Activated naive CD4-positive, alpha-beta T cell (primary cell): ENCODE measurements at regions not wholly inside any gene's neighbourhood (a gene's known extent, or its start where the extent isn't known, plus 50 kb on each side); places are given as distances from the start of the nearest gene placed in this dataset.
"Not testable (repeated sequence)": the region's sequence is repeated elsewhere in the genome, so short reads cannot be mapped to it uniquely, and the experiment has no call there.

ENCODE experiments used
- DNase-seq, 4 experiments: peaks; one replicate each; lab custom pipeline; 2025; lab: John Stamatoyannopoulos, UW

DNA sequence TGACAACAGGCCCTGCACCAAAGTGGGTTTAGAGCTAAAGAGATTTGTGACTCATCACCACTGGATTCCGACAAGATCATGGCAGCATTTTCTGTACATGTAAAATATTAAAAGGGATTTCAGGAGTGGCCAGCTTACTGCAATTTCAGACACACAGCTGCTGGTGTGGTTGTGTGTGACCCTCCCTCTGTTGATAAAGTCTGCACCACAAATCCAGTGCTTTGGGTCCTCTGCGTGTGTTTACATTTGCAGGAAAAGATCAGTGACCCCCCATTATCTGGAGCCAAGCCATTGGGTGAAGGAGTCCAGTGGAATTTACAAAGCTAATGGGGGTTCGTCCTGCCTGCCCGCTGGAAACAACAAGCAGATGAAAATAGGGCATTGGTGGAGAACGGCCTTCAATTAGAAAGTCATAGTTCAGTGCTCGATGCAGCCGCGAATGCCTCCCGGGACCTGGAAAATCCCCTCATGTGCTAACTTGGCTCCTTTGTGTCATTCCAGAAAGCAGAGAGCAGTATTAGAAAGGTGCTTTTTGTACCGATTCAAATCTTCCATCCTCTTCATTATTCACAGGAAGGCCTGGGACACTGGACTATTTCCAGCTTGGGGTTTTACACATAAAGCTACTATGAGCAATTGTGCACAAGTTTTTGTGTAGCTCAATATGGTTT, 188.5 kb upstream of the TMEM132C start:
- DNase-seq, result no peak

DNA sequence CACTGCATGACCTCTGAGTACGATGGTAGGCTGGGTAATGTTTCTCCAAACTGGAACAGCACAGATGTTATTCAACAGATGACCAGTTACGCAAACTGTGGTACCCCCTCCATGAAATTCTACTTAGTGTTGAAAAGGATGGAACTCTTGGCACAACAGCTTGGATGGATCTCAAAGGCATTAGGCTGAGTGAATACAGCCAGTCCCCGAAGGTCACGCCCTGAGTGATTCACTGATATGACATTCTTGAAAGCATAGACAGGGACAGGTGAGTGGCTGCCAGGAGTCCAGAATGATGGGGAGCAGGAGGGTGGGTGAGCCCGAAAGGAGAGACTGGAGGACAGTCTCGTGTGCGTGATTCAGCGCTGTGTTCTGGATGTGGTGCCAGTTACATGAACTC, 187.5 kb upstream of the TMEM132C start:
- no peak for DNase-seq

DNA sequence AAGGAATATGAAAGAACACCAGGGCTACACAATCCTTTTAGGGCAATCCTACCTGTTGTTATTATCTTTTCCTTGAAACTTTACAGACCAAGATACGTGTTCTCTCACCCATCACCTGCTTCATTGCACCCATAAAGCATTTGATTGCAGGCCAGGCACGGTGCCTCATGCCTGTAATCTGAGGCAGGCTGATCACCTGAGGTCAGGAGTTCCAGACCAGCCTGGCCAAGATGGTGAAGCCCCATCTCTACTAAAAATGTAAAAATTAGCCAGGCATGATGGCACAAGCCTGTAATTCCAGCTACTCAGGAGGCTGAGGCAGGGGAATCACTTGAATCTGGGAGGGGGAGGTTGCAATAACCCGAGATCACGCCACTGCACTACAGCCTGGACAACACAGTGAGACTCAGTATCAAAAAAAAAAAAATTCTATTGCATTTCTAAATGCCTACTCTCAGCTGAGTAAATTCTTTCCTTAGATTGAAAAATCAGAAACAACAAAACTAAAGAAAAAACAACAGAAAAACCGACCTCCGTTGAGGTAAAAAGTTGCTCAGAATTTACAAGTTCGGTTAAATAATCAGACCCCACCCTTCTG, 183.7 kb upstream of the TMEM132C start:
- no peak for DNase-seq

DNA sequence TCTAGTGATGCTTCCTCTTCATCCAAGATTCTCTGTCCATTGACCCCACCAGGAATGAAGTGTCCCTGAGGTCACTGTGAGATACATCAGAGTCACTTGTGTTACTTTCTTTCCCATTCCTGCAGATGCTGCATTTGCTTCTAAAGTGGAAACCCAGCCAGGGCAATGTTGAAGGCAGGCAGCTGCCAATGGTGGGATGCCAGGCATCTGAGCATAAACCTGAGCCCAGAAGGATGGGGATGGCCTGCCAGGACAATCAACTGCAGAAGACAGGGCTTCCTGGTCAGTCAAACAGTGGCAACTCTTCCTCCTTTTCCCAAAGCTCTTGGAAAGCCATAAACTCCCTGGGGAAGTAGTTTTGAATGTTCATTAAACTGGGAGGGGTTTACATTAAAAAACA, 178.0 kb upstream of the TMEM132C start:
- DNase-seq, result no peak

DNA sequence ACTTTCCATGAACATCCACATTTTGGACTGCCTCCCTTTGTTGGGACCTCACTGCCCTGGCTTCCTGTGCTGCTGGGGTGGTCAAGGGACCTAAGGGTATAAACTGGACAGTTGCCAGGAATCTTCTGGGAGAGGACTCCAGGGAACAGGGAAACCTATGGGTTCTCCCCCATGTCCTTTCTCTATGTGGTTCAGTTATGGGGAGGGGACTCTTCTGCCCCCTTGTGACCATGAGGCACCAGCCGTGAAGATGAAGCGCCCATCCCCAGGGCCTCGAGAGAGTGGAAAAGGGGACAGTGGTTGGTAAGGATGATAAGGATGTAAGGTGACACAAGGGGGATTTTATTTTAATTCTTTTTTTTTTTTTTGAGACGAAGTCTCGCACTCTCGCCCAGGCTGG, 177.0 kb upstream of the TMEM132C start:
- DNase-seq, result no peak

DNA sequence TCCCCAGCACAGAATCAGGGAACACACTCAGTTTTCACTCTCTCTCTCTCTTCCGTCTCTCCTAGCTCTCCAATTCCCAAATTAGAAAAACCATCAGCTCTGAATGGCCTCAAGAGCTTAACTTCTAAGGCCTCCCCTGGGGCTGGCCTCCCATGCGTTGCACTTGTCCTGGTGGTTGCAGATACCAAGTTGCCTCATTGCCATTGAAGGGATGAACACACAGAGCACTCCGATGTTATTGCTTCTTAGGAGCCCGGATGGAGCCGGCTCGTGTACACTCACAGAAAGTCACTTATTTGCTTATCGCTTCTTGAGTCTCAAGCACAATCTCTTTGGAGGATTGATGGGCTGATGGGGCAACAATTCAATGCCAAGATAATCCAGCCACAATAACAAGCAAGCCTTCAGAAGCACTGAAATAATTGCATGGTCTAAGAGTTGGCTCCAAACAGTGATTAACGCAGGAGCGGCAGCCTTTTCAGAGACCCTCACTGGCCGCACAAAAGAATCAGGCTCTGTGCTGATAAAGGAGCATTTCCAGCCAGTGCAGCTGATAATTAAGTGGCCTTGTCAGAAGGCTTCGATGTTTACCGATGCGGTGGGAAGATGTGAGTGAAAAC, 175.8 kb upstream of the TMEM132C start:
- no peak for DNase-seq

DNA sequence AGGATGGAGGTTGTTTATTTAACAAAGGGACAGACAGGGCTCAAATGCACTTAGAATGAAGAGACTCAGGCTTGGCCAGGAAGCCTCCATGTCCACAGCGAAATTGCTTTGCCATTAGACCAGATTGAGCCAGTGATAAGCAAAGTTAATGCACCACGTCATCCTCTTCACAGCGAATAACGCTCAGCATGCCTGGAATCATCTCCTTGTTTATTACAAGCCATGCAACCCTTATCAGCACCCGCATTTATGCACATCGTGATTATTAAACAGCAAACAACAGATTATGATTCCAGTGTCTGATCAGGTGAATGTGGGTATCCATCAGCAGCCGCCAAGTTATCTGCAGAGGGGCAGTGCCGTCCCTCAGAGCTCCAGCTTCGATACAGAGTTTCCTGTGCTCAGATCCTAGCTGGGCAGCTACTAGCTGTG, 175.0 kb upstream of the TMEM132C start:
- no peak for DNase-seq

DNA sequence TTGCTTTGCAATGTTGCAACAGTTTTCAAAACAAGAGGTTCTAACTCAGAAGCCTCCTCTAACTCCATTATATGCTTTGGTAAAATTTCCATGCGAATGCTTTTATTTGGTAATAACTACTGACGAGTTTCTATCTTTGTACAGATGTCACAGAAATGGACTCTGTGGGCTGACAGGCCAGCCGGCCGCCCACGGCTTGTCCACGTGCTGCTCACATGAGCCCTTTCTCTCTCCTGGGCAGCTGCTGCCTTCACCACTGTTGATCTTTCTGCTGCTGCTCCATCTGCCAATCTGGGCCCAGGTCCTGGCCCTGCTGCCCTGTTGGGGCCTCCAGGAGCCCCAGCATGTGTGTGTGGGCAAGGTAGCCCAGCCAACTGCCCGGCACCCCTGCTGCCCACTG, 168.2 kb upstream of the TMEM132C start:
- no peak for DNase-seq

DNA sequence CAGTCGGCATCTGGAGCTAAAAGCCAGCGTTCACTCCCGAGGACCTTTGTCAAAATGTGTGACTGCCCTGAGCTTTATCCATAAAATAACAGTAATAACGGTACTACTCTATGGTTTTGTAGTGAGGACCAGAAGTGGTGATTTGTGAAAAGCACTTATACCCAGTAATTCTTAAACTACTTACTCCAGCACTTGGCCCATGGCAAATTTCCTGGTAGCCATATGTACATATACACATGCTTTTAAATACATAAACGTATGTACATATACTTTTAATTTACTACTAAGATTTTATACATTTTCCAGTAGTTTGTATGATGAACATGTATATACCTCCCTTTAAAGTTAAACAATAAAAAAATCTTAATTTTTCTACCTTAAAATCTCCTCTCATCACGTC, 163.8 kb upstream of the TMEM132C start:
- DNase-seq, result no peak

DNA sequence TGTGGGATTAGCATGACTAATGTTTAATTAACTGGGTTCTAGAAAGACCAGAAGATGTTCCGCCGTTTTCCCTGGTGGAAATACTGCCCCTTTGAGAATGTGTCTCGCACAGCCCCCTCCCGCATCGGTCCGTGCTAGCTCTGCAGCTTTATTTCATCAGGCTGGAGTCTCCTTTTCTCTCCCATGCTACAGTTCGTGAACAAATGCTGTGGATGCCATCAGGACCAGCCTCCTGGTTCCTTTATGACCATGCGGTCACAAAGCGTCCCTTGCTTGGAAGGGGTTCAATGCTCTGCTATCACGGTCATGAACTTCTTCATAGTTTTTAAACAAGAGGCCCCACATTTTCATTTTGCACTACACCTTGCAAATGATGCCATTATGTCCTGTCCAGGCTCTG, 157.7 kb upstream of the TMEM132C start:
- DNase-seq, result no peak

DNA sequence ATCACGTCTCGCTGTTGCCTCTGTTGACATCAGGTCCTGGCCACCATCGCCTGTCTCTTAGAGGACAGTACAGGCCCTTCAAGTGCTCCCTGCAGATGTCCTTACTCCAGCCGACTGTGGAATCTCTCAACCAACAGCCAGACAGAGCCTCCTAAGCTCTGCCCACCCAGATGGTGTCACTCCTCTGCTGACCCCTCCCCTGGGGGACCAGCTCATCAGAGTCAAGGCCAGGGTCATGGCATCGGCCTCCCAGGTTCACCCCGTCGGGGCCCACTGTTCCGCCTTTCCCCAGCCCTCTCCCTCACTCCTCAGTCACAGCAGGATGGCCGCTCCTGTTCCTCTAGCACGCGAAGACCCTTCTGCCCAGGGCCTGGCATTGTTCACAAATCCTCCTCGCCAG, 157.3 kb upstream of the TMEM132C start:
- no peak for DNase-seq

DNA sequence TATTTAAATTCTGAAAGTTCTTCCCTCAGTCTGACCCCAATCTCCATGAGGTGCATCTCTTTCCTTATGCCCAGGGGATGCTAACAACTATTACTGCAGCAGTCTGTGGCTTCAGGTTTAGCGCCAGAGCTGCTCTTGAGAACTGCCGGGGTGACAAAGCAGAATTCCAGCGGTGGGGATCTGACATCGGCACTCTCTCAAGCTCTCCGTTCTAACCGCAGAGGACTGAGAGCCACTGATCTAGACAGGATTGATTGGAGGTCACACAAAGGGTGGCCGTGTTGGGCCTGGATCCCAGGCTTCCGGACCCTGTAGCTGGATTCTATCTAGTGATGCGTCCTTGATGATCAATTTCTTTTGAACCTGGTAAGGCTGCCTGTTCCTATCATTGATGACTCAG, 155.6 kb upstream of the TMEM132C start:
- DNase-seq, result no peak

DNA sequence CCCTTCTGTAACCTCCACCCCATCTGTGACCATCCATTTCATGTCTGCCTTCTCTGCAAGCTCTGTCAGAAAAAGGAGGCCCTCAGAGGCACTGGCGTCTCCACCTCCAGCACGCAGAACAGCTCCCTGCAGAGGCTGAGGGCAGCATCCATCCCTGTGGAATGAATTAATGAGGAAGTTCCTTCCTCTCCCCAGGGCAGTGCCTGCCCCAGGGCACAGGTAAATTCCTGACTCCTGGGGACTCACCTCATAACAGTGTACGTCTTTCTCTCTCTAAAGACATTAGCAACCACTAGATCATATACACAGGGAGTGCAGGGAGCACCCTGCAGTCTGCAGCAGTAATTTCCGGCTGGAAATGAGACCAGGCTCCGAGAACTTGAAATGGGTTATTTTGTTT, 155.0 kb upstream of the TMEM132C start:
- no peak for DNase-seq

DNA sequence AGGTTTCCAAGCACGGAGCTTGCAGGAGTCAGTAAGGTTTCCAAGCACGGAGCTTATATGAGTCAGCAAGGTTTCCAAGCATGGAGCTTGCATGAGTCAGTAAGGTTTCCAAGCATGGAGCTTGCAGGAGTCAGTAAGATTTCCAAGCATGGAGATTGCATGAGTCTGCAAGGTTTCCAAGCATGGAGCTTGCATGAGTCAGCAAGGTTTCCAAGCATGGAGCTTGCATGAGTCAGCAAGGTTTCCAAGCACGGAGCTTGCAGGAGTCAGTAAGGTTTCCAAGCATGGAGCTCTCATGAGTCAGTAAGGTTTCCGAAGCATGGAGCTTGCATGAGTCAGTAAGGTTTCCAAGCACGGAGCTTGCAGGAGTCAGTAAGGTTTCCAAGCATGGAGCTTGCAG, 153.7 kb upstream of the TMEM132C start:
- not testable (repeated sequence) for DNase-seq

DNA sequence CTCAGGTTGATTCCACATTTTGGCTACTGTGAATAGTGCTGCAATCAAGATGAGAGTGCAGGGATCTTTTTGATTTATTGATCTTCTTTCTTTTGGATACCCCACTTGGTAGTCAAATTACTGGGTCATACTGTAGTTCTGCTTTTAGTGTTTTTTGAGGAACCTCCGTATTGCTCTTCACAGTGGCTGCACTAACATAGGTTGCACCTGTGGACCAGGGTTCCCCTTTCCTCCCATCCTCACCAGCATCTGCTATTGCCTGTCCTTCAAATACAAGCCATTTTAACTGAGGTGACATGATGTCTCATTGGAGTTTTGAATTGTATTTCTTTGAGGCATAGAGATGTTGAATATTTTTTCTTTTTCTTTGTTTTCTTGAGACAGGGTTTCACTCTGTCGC, 152.5 kb upstream of the TMEM132C start:
- no peak for DNase-seq

DNA sequence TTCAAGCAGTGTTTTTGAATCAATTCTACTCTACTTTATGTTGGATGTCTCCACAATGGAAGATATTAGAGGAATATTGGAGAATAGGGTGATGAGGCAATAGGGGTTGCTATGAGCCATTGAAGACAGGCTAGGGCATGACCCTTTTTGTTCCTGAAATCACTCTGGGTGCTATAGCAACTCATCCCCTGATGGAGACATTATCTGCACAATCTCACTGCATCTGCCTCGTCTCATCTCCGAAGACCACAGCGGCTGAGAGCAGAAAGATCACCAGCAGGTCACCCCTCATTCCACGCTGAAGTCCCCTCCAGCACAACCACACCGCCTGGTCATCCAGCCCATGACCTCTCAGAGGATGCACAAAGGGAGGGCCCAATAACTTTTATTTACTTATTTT, 150.4 kb upstream of the TMEM132C start:
- no peak for DNase-seq

DNA sequence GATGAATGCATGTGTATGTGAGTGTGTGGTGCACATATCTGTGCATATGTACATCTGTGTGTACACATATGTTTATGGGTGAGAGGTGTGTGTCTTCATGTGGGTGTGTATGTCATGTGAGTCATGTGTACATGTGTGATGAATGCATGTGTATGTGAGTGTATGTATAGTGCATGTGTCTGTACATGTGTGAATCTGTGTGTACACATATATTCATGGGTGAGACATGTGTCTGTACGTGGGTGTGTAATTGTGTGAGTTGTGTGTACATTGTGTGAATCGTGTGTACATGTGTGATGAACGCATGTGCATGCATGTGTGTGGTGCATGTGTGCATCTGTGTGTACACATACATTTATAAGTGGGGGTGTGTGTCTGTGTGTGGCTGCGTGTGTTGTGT, 146.9 kb upstream of the TMEM132C start:
- DNase-seq, result no peak

DNA sequence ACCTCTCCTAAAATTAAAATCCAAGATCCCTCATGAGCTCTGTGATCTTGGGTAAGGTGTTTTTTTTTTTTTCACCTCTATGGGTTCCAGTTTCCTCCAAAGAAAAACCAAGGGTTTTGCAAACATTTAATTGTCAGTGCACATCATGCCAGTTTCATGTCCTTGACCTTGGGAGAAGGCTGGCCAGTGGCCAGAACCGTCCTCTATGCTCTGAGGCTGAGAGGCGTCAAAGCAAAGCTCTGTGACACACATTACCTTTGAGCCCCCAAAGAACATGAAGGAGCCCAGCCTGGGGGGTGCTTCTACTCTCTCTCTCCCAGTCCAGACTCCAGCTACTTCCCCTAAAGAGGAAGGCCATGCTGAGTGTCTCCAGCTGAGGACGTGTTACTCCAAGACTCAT, 145.5 kb upstream of the TMEM132C start:
- no peak for DNase-seq

DNA sequence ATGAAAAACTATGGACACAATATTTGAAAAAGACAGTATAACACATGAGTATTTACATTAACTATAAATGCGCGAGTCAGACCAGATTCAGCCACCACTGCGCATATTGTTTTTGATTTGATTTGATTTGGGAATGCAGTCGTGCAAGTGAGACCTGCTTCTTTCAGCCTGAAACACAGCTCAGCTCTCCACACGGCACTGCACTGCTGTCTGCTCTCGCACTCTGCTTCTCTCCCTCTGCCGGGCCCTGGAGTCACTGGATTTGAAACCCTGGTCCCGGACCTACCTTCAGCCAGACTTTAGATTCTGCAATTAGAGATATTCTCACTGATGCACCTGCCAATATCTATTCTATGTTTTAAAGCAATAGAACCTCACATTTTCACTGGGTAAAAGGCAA, 143.9 kb upstream of the TMEM132C start:
- no peak for DNase-seq

DNA sequence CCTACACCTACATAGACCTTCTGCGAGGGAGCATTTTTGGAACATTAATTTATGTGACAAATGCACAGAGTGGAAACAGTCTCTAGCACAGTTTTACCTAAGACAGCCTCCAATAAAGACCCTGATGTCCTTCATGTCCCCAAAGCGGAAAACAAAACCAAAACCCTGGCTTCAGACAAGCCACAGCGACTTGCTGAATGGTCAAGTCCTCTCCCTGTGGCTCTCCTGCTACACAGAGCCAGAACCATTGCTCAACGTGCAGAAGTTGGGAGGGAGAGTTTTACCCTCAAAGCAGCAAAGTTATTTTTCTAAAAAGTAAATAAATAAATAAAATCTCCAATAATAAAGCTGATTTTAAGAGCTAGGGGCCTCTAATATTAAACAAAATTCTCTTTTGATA, 135.0 kb upstream of the TMEM132C start:
- no peak for DNase-seq

DNA sequence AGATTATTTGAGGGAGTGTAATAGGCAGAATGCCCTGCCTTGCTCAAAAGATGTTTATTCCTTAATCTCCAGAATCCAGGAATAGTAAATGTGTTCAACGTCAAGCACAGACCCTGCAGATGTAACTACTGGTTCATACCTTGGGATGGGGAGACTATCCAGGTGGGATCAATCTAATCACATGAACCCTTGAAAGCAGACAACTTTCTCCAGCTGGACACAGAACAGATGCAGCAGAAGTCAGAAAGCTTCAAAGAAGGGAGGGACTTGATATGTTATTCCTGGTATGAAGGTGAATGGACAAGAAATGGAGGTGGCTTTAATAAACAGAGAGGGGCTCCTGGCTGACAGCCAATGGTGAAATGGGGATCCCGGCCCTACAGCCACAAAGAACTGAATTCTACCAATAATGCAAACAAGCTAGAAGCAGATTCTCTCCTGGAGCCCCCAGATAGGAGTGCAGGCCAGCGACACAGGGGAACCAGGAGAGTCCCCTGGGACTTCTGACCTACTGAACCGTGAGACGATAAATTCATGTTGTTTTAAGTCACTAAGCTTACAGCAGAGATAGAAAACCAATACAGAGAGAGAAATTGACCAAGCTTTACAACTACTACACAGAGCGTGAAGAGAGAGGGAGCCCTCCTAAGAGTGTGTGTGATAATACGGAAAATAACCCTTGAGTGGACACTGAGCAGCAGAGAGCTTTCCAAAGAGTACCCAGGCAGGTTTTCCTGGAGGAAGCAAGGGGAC, 133.5 kb upstream of the TMEM132C start:
- no peak for DNase-seq

DNA sequence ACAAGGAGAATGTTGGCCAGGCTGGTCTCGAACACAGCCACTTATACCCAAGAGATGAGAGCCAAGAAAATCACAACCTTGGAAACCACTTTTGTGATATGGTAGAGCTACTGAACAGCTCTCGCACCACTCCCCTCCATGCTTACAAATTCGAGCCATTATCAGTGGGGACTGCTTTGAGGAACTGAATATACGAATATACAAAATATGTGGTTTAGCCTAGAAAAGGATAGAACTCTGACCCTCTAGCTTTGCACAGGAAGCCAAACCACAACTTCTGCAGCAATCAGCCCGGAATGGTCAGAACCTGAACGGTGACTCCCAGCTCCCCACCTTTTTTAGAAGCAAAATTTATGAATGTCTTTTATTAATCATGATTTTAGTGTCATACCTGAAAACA, 129.8 kb upstream of the TMEM132C start:
- DNase-seq, result no peak

DNA sequence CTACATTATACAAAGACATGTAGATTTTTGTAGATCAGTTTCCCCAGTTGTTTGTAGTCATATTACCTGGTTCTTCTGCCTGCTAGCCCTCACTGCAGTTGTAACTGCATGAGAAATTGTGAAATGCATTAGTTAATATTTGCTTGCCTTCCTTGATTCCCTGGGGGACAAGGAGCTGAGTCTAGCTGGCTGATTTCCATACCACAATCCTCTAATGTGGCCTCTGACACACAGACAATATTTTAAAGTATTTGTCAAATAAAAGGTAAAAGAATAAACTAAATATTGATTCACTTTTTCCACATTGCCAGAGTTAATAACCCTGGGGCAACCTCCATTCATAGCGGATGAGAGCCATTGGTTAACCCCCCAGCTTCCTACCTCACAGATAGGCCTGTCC, 128.8 kb upstream of the TMEM132C start:
- no peak for DNase-seq
